GM19238 (cell line): ENCODE measurements at regions not wholly inside any gene's neighbourhood (a gene's known extent, or its start where the extent isn't known, plus 50 kb on each side); places are given as distances from the start of the nearest gene placed in this dataset.
"Not testable (repeated sequence)": the region's sequence is repeated elsewhere in the genome, so short reads cannot be mapped to it uniquely, and the experiment has no call there.

Experiments used
- DNase-seq: peaks from one replicate; pipeline ENCODE4 v3.0.0; 2011; ENCODE audit warnings: low spot score; ENCODE audit not compliant: insufficient read length

GRCh38 chr4:111391829-111392228, 753.4 kb upstream of the FAM241A start:
- no peak for DNase-seq

GRCh38 chr4:111393781-111394180, 751.5 kb upstream of the FAM241A start:
- DNase-seq = no peak

DNA sequence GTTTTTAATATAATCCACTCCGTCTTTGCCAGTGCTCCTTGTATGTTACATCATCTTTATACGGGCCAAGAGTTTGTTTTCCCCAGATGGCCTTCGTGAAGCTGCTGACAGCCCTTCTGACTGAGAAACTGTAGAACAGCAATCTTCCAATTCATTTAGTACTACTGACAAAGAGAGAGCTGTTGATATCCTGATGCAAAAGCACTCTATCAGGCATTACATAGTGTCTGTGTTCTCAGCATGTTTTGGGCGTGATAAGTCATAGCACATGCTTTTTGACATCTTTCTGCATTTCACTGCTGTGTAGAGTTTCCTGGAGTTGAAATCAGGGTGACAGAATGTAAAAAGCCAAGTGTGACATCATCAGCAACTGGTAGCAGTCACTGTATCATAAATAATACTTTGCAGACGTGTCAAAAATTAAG, 746.3 kb upstream of the FAM241A start:
- DNase-seq = no peak

- DNase-seq = no peak
Measured at GRCh38 chr4:111399623-111400022, 745.6 kb upstream of the FAM241A start.

DNA sequence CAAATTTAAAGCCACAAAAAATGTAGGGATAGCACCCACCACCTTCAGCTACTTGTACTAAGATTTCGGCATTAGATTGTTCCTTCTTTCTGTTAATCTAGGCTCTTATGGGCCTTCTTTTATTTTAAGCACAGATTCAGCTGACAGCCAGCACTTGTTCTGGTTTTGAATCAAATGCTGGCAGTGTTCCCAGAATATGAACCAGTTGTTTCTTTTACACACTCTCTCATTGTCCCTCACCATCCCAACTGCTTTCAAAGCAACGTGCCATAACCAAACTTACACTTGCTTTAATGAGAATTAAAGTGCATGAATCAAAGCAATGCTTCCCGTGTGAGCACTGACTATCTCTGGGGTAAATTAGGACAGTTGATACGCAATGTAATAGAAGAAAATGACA, 744.5 kb upstream of the FAM241A start:
- no peak for DNase-seq

DNA sequence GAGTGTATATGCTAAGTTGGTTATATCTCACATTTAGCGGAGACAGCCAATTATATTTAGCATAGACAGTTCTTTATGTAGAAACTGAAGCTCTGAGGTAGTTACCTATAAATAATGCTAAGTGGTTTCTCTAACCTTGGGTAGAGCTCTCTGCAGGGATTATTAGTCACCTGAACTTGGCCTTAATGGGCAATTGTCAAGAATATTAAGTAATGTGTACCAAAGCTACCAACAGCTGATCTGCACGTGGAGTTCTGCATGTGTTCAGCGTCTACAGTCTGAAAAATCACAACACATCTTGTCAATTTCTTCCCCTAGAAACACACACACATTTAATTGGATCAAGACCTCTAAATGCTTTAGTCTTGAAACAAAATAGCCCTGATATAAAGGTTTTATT, 740.6 kb upstream of the FAM241A start:
- no peak for DNase-seq

- DNase-seq = no peak
Measured at GRCh38 chr4:111405989-111406388, 739.3 kb upstream of the FAM241A start.

DNA sequence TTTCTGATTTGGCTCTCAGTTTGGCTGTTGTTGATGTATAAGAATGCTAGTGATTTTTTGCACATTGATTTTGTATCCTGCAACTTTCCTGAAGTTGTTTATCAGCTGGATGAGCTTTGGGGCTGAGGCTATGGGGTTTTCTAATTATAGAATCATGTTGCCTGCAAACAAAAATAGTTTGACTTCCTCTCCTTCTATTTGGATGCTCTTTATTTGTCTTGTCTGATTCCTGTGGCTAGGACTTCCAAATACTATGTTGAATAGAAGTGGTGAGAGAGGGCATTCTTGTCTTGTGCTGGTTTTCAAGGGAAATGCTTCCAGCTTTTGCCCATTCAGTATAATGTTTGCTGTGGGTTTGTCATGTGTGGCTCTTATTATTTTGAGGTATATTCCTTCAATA, 734.7 kb upstream of the FAM241A start:
- DNase-seq = no peak

DNA sequence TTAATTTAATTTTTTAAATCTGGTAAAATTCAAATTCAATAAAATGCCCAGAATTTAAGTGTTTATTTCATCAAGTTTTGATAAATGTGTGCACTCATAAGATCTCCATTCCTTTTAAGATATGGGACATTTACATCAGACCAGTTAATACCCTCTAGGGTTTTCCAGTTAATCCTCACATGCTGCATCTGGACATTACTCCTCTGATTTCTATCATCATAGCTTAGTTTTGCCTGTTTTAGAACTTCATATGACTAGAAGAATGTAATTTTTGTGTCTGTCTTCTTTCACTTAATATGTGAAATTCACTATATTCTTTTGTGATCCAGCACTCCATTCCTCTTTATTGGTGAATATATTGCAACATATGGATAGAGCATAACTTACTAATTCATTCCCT, 727.7 kb upstream of the FAM241A start:
- no peak for DNase-seq

DNA sequence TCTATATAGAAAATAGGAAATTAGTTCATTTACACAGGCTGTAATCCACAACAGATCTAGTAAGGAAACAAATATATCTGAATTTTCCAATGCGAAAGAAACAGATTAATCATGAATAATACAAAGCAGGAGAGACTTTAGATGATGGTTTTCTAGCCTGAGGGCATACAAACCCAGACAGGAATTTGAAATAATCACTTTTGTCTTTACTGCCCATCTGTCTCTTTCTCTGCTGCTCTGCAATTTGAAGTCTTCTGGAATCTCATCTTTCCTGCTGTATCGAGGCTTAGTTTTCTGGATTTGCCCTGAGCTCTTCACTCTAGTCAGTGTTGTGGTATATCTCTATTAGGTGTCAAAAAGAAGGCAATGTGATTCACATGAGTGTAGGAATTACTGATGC, 711.8 kb upstream of the FAM241A start:
- no peak for DNase-seq

DNA sequence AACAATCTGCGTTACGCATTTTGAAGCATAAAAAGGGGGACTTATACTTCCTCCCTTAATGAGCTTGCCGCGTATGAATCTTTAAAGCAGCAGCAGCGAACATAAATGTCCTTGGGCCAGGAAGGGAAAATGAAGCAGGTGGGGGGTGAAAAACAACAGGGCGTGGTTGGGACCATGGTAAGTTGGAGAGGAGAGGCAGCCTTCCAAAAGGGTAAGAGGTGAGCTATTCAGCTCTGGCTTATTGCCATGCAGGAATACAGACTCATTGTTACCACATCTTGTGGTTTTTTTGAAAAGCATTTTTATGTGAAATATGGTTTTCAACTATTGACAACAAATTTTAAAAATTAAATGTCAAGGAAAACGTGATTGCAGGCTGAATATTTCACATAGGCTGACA, 710.7 kb upstream of the FAM241A start:
- DNase-seq = no peak

GRCh38 chr4:111435986-111436744, 709.1 kb upstream of the FAM241A start:
- DNase-seq = no peak

GRCh38 chr4:111441687-111442086, 703.6 kb upstream of the FAM241A start:
- no peak for DNase-seq

DNA sequence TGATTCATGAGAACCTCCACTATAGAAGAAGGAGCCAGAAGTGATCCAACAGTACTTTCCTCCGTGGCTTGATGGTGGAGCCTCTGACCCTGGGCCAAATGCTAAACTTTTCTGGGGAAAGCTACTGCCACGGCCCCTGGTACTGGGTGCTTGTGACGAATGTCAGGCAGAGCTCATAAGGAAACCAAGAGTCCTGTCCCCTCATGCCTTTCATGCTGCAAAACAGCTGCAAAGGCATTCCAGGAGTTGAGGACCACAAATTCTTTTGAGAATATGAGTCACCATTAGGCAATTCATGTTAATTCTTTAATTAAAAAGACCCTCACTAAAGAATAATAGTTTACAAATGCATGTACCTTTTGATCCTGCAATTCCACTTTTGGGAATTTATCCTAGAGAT, 700.4 kb upstream of the FAM241A start:
- not testable (repeated sequence) for DNase-seq

- DNase-seq = no peak
Measured at GRCh38 chr4:111449657-111450056, 695.6 kb upstream of the FAM241A start.

- no peak for DNase-seq
Measured at GRCh38 chr4:111450867-111451266, 694.4 kb upstream of the FAM241A start.

DNA sequence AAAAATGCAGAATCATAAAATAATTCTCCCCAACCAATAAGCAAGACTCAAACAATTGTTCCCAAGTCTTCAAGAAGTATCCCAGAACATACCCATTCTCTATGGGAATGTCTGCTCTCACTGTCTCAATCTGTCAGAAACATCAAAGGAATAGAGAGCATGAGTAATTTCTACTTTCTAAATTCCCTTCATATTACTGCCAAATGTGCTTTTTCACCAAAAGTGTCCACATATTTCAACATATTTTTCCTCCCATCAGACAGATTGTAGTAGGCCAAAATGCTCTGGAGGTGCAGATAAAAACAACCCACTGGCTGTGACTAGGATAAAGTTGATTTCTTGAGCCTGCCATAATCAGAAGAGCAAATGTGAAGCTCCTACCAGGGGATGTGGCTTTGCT, 692.0 kb upstream of the FAM241A start:
- DNase-seq = no peak

DNA sequence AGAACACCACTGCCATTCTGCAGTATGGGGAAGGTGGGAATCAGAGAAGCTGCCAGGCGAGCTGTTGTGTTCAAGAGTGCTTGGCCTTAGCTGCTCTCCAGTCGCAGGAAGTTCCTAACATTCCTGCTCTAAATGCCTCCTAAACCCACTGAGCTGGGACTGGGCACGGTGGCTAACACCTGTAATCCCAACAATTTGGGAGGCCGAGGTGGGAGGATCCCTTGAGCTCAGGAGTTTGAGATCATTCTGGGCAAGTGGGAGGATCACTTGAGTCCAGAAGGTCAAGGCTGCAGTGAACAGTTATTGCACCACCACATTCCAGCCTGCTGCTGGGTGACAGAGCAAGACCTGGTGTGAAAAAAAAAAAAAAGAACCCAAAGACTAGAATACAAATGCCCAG, 690.3 kb upstream of the FAM241A start:
- no peak for DNase-seq

DNA sequence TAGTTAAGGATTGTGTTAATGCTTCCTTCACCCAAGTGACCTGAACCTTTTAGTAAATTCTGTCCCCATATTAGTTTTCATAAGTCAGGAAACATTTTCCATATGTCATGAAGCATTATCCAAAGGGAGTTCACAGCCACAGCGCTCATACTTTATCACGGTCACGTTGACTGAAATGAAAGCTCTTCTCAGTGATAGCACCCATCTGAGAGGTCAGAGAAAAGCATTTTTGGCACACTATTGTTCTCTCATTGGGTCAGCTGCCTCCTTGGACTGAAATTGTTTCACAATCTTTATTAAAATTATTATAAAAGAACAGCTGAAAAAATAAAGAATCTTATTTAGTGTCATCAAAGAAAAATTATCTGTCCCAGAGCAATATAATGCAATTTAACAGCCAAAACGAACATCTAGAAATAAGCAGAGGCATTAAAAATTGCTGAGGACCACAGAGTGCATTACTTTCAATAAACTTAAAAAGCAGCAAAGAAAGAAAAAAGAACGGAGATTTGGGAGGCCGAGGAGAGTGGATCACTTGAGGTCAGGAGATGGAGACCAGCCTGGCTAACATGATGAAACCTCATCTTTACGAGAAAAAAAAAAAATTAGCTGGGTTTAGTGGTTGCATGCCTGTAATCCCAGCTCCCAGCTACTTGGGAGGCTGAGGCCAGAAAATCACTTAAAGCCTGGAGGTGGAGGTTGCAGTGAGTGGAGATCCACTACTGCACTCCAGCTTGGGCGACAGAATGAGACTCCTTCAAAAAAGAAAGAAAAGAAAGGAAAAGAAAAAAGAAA, 680.8 kb upstream of the FAM241A start:
- no peak for DNase-seq

- DNase-seq = no peak
Measured at GRCh38 chr4:111466811-111467604, 678.2 kb upstream of the FAM241A start.

DNA sequence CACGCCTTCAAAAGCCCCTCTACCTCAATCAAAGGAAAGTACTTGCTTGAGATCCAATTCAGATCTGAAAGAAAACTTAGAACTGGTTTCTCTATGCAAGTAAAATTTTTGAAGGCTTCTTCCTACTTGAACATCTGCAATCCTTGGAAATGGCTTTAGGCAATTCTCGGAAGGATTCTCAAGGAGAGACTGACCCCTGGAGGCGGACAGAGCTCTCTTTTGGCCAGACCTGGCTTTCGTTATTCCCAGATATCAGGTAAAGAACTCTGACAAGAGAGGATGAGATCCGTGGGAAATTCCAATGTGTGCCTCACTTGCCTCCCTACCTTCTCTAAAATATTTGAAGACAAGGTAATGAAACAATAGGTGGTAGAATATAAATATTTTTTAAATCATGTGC, 670.3 kb upstream of the FAM241A start:
- DNase-seq = no peak

DNA sequence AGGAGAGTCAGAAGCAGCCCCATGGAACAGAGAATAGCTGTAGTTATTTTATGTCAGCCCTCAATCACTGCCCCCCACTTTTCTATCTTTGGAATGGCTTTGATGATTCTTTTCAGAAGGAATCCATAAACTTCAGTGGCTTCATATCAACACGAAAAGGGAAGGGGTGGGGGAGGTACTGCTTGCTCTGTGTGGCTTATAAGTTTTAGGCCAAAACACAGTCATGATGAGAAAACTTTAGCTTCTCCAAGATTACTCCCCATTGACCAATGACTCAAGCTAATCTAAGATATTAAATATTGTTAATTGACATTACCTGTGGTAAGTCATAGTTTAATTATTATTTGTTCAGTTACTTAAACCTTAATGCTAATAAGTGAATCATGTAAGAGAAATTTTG, 669.6 kb upstream of the FAM241A start:
- DNase-seq = no peak
